C4-2B (cell line): ENCODE measurements at regions not wholly inside any gene's neighbourhood (a gene's known extent, or its start where the extent isn't known, plus 50 kb on each side); places are given as distances from the start of the nearest gene placed in this dataset.

Experiments used
- H3K27ac ChIP-seq: fragments of 450-650 bp; 2 replicates; pipeline ENCODE4 v1.5.1; 2017
- CTCF ChIP-seq: fragments of 450-650 bp; conservative IDR thresholded peaks from 2 replicates; pipeline ENCODE4 v1.5.1; 2017; ENCODE audit warnings: mild to moderate bottlenecking
- ZFX ChIP-seq: fragments of 450-650 bp; IDR thresholded peaks from 2 replicates; pipeline ENCODE4 v1.6.1; 2017

- no peak overlapping the region for H3K27ac ChIP-seq
- no peak for TF ChIP-seq CTCF
- no peak for TF ChIP-seq ZFX
Measured at GRCh38 chrX:122666601-122667000, 517.5 kb upstream of the GRIA3 start.

GRCh38 chrX:122667667-122668066 lies 516.4 kb upstream of the GRIA3 start:
- TF ChIP-seq ZFX = no peak
- TF ChIP-seq CTCF = no peak
- H3K27ac ChIP-seq = no peak overlapping the region

GRCh38 chrX:122703762-122704161 lies 480.3 kb upstream of the GRIA3 start:
- no peak overlapping the region for H3K27ac ChIP-seq
- TF ChIP-seq CTCF (no peak), ZFX (no peak)

GRCh38 chrX:122739770-122740169 lies 444.3 kb upstream of the GRIA3 start:
- no peak overlapping the region for H3K27ac ChIP-seq
- peak; percentile 15; the same call in 1 of the 2 replicates for TF ChIP-seq CTCF
- TF ChIP-seq ZFX = no peak

- TF ChIP-seq ZFX = no peak
- no peak overlapping the region for H3K27ac ChIP-seq
Measured at GRCh38 chrX:122770581-122770980, 413.5 kb upstream of the GRIA3 start.

- no peak overlapping the region for H3K27ac ChIP-seq
- no peak for TF ChIP-seq ZFX
- no peak for TF ChIP-seq CTCF
Measured at GRCh38 chrX:122771933-122772332, 412.1 kb upstream of the GRIA3 start.

- TF ChIP-seq ZFX = no peak
- peak; percentile 22 for TF ChIP-seq CTCF
- no peak overlapping the region for H3K27ac ChIP-seq
Measured at GRCh38 chrX:122777766-122778165, 406.3 kb upstream of the GRIA3 start.

GRCh38 chrX:122783918-122784317 lies 400.2 kb upstream of the GRIA3 start:
- TF ChIP-seq ZFX (no peak), CTCF (no peak)
- no peak overlapping the region for H3K27ac ChIP-seq
